HEK293 (cell line): ENCODE measurements at regions not wholly inside any gene's neighbourhood (a gene's known extent, or its start where the extent isn't known, plus 50 kb on each side); places are given as distances from the start of the nearest gene placed in this dataset.

Experiments used
- CTCF ChIA-PET: fragments of 350-600 bp; formaldehyde crosslinking; extraction: SDS; loops from one replicate; lab custom pipeline; 2021; ENCODE audit warnings: antibody characterized with exemption; lab: Yijun Ruan, JAX
- POLR2A ChIA-PET: fragments of 300-600 bp; formaldehyde crosslinking; extraction: SDS; loops from one replicate; lab custom pipeline; 2020; ENCODE audit warnings: antibody characterized with exemption, inconsistent platforms; lab: Yijun Ruan, JAX
- H3K27ac ChIP-seq: fragments of 200-500 bp; sonication (Bioruptor generic); 2 replicates; pipeline ENCODE4 v1.5.1; 2014; ENCODE audit warnings: low read depth, low read length, control low read depth, inconsistent platforms; ENCODE audit errors: extremely low read depth
- H3K36me3 ChIP-seq, 2 experiments: fragments of 200-500 bp in 1 of 2; sonication (Bioruptor generic) in 1 of 2; 1 replicate in 1 of 2; 2 replicates in 1 of 2; pipeline ENCODE4 v1.5.1; 2014 to 2017; ENCODE audit warnings: inconsistent platforms in 2 of 2, low read length in 2 of 2; ENCODE audit not compliant: control insufficient read depth in 2 of 2, insufficient read depth in 1 of 2
- H3K4me1 ChIP-seq: fragments of 200-500 bp; sonication (Bioruptor generic); 2 replicates; pipeline ENCODE4 v1.5.1; 2014; ENCODE audit warnings: mild to moderate bottlenecking, low read length, inconsistent platforms; ENCODE audit not compliant: control insufficient read depth, insufficient read depth
- H3K4me3 ChIP-seq: 2 replicates; pipeline ENCODE4 v1.5.1; 2011; ENCODE audit warnings: low read depth, mild to moderate bottlenecking, control low read depth, low read length, moderate library complexity
- H3K9me3 ChIP-seq: fragments of 200-500 bp; sonication (Bioruptor generic); 2 replicates; pipeline ENCODE4 v1.5.1; 2014; ENCODE audit warnings: low read depth, low read length, inconsistent platforms; ENCODE audit not compliant: control insufficient read depth, insufficient read depth
- SALL2 ChIP-seq: fragments of 450-650 bp; formaldehyde crosslinking; IDR thresholded peaks from 2 replicates; pipeline ENCODE4 v1.5.0; 2017; ENCODE audit warnings: missing biosample characterization, mild to moderate bottlenecking, missing genetic modification characterization, borderline replicate concordance
- SCRT1 ChIP-seq: fragments of 450-650 bp; formaldehyde crosslinking; IDR thresholded peaks from 2 replicates; pipeline ENCODE4 v1.5.1; 2016; ENCODE audit warnings: missing biosample characterization, missing genetic modification characterization, borderline replicate concordance
- TCF7L2 ChIP-seq: IDR thresholded peaks from 2 replicates; pipeline ENCODE4 v1.6.1; 2011; ENCODE audit warnings: low read depth, mild to moderate bottlenecking, inconsistent platforms, low read length, moderate library complexity, borderline replicate concordance
- ZBTB21 ChIP-seq: fragments of 450-650 bp; formaldehyde crosslinking; IDR thresholded peaks from 2 replicates; pipeline ENCODE4 v1.5.1; 2017; ENCODE audit warnings: missing biosample characterization, missing genetic modification characterization
- ZEB2 ChIP-seq: fragments of 450-650 bp; formaldehyde crosslinking; IDR thresholded peaks from 2 replicates; pipeline ENCODE4 v1.5.1; 2016; ENCODE audit warnings: missing biosample characterization, missing genetic modification characterization
- ZNF211 ChIP-seq: fragments of 450-650 bp; formaldehyde crosslinking; IDR thresholded peaks from 2 replicates; pipeline ENCODE4 v1.5.1; 2016; ENCODE audit warnings: low read depth, missing biosample characterization, missing genetic modification characterization
- ZNF221 ChIP-seq: fragments of 450-650 bp; formaldehyde crosslinking; IDR thresholded peaks from 2 replicates; pipeline ENCODE4 v1.5.1; 2017; ENCODE audit warnings: missing biosample characterization, missing genetic modification characterization, borderline replicate concordance
- ZNF335 ChIP-seq: fragments of 450-650 bp; formaldehyde crosslinking; conservative IDR thresholded peaks from 2 replicates; pipeline ENCODE4 v1.5.1; 2016; ENCODE audit warnings: missing biosample characterization, missing genetic modification characterization
- ZNF354C ChIP-seq: fragments of 450-650 bp; formaldehyde crosslinking; IDR thresholded peaks from 2 replicates; pipeline ENCODE4 v1.5.1; 2016; ENCODE audit warnings: missing biosample characterization, missing genetic modification characterization, low read depth, borderline replicate concordance
- ZNF514 ChIP-seq: fragments of 450-650 bp; formaldehyde crosslinking; IDR thresholded peaks from 2 replicates; pipeline ENCODE4 v1.5.1; 2016; ENCODE audit warnings: missing biosample characterization, missing genetic modification characterization
- ZNF571 ChIP-seq: fragments of 450-650 bp; formaldehyde crosslinking; IDR thresholded peaks from 2 replicates; pipeline ENCODE4 v1.5.0; 2017; ENCODE audit warnings: missing biosample characterization, missing genetic modification characterization
- ZNF596 ChIP-seq: fragments of 450-650 bp; IDR thresholded peaks from 2 replicates; pipeline ENCODE4 v1.5.0; 2018; ENCODE audit warnings: missing biosample characterization, mild to moderate bottlenecking, missing genetic modification characterization, moderate library complexity
- ZNF623 ChIP-seq: fragments of 450-650 bp; formaldehyde crosslinking; IDR thresholded peaks from 2 replicates; pipeline ENCODE4 v1.5.1; 2016; ENCODE audit warnings: missing biosample characterization, missing genetic modification characterization
- ZNF629 ChIP-seq: fragments of 450-650 bp; formaldehyde crosslinking; IDR thresholded peaks from 2 replicates; pipeline ENCODE4 v1.5.1; 2017; ENCODE audit warnings: missing biosample characterization, missing genetic modification characterization
- ZNF654 ChIP-seq: fragments of 450-650 bp; formaldehyde crosslinking; IDR thresholded peaks from 2 replicates; pipeline ENCODE4 v1.5.1; 2016; ENCODE audit warnings: low read depth, missing biosample characterization, missing genetic modification characterization
- TF ChIP-seq, protein P1 (sequence below): fragments of 450-650 bp; formaldehyde crosslinking; IDR thresholded peaks from 2 replicates; pipeline ENCODE4 v1.5.1; 2016; ENCODE audit warnings: missing biosample characterization, missing genetic modification characterization
- TF ChIP-seq, protein P2 (sequence below): fragments of 450-650 bp; formaldehyde crosslinking; IDR thresholded peaks from 2 replicates; pipeline ENCODE4 v1.5.1; 2016; ENCODE audit warnings: missing biosample characterization, missing genetic modification characterization
- TF ChIP-seq, protein P3 (sequence below): fragments of 450-650 bp; formaldehyde crosslinking; conservative IDR thresholded peaks from 2 replicates; pipeline ENCODE4 v1.5.1; 2016; ENCODE audit warnings: low read depth, missing biosample characterization, missing genetic modification characterization
- TF ChIP-seq, protein P4 (sequence below): fragments of 450-650 bp; formaldehyde crosslinking; IDR thresholded peaks from 2 replicates; pipeline ENCODE4 v1.5.1; 2016; ENCODE audit warnings: missing biosample characterization, missing genetic modification characterization

GRCh38 chr7:142612237-142612881 is 136.9 kb upstream of the PRSS1 start (continued):
- TF ChIP-seq, protein P1, sequence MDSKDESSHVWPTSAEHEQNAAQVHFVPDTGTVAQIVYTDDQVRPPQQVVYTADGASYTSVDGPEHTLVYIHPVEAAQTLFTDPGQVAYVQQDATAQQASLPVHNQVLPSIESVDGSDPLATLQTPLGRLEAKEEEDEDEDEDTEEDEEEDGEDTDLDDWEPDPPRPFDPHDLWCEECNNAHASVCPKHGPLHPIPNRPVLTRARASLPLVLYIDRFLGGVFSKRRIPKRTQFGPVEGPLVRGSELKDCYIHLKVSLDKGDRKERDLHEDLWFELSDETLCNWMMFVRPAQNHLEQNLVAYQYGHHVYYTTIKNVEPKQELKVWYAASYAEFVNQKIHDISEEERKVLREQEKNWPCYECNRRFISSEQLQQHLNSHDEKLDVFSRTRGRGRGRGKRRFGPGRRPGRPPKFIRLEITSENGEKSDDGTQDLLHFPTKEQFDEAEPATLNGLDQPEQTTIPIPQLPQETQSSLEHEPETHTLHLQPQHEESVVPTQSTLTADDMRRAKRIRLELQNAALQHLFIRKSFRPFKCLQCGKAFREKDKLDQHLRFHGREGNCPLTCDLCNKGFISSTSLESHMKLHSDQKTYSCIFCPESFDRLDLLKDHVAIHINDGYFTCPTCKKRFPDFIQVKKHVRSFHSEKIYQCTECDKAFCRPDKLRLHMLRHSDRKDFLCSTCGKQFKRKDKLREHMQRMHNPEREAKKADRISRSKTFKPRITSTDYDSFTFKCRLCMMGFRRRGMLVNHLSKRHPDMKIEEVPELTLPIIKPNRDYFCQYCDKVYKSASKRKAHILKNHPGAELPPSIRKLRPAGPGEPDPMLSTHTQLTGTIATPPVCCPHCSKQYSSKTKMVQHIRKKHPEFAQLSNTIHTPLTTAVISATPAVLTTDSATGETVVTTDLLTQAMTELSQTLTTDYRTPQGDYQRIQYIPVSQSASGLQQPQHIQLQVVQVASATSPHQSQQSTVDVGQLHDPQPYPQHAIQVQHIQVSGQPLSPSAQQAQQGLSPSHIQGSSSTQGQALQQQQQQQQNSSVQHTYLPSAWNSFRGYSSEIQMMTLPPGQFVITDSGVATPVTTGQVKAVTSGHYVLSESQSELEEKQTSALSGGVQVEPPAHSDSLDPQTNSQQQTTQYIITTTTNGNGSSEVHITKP (tag by site-specific recombination) = no peak

DNA sequence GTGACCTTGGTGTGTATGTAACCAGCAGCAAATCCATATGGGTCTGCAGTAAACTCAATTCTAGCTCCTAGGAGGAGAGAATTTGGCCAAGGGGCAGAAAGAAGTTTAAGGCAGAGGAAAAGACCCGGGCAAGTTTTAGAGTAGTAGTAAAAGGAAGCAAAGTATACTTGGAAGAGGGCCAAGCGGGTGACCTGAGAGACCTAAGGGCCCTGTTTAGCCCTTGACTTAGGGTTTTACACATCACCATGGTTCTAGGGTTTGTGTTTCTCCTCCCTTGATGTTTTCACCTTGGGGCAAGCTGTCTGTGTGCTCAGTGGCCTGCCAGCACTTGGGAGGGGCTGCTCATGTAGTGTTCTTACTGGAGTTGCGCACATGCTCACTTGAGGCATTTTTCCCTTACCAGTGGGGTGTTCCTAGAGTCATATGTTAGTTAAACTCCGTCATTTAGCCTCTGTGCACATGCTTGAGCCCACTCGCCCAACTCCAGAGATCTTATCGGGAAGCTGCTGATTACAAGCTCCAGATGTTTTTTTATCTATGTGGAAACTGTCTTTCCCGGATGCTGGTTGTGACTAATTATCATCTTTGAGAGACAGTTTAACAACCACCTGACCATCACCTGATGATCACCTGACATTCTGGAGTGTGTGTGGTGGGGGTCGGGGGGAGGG is 137.6 kb upstream of the PRSS1 start:
- Histone ChIP-seq H3K9me3 (no peaks in the 10 kb centered on the region), H3K36me3 (no peaks in the 10 kb centered on the region), H3K4me1 (no peaks in the 10 kb centered on the region), H3K27ac (no peak overlapping the region), H3K4me3 (no peak overlapping the region)
- POLR2A ChIA-PET = no interaction called here
- CTCF ChIA-PET = interaction anchor here (0.6 to 3.5 kb wide), 8 partner anchors 7 to 254 kb away, joined by 3 to 22 read pairs (median 3); no protein-coding TSS in a partner anchor
- no peak for TF ChIP-seq ZNF514 (tag by site-specific recombination)
- no peak for TF ChIP-seq ZBTB21 (tag by site-specific recombination)
- TF ChIP-seq SALL2 (tag by site-specific recombination) = no peak
- TF ChIP-seq, protein P2, sequence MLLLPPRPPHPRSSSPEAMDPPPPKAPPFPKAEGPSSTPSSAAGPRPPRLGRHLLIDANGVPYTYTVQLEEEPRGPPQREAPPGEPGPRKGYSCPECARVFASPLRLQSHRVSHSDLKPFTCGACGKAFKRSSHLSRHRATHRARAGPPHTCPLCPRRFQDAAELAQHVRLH (tag by site-specific recombination) = no peak
- no peak for TF ChIP-seq ZNF654
- no peak for TF ChIP-seq ZNF221 (tag by site-specific recombination)
- TF ChIP-seq, protein P3, sequence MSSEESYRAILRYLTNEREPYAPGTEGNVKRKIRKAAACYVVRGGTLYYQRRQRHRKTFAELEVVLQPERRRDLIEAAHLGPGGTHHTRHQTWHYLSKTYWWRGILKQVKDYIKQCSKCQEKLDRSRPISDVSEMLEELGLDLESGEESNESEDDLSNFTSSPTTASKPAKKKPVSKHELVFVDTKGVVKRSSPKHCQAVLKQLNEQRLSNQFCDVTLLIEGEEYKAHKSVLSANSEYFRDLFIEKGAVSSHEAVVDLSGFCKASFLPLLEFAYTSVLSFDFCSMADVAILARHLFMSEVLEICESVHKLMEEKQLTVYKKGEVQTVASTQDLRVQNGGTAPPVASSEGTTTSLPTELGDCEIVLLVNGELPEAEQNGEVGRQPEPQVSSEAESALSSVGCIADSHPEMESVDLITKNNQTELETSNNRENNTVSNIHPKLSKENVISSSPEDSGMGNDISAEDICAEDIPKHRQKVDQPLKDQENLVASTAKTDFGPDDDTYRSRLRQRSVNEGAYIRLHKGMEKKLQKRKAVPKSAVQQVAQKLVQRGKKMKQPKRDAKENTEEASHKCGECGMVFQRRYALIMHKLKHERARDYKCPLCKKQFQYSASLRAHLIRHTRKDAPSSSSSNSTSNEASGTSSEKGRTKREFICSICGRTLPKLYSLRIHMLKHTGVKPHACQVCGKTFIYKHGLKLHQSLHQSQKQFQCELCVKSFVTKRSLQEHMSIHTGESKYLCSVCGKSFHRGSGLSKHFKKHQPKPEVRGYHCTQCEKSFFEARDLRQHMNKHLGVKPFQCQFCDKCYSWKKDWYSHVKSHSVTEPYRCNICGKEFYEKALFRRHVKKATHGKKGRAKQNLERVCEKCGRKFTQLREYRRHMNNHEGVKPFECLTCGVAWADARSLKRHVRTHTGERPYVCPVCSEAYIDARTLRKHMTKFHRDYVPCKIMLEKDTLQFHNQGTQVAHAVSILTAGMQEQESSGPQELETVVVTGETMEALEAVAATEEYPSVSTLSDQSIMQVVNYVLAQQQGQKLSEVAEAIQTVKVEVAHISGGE (tag by site-specific recombination) = no peak
- no peak for TF ChIP-seq ZNF211 (tag by site-specific recombination)
- no peak for TF ChIP-seq ZNF354C
- TF ChIP-seq SCRT1 (tag by site-specific recombination) = no peak
- TF ChIP-seq ZNF571 = no peak
- no peak for TF ChIP-seq ZNF335
- no peak for TF ChIP-seq ZNF623
- no peak for TF ChIP-seq TCF7L2
- no peak for TF ChIP-seq ZNF596 (tag by site-specific recombination)
- TF ChIP-seq, protein P4, sequence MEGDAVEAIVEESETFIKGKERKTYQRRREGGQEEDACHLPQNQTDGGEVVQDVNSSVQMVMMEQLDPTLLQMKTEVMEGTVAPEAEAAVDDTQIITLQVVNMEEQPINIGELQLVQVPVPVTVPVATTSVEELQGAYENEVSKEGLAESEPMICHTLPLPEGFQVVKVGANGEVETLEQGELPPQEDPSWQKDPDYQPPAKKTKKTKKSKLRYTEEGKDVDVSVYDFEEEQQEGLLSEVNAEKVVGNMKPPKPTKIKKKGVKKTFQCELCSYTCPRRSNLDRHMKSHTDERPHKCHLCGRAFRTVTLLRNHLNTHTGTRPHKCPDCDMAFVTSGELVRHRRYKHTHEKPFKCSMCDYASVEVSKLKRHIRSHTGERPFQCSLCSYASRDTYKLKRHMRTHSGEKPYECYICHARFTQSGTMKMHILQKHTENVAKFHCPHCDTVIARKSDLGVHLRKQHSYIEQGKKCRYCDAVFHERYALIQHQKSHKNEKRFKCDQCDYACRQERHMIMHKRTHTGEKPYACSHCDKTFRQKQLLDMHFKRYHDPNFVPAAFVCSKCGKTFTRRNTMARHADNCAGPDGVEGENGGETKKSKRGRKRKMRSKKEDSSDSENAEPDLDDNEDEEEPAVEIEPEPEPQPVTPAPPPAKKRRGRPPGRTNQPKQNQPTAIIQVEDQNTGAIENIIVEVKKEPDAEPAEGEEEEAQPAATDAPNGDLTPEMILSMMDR (tag by site-specific recombination) = no peak
- TF ChIP-seq ZEB2 (tag by site-specific recombination) = no peak
- no peak for TF ChIP-seq ZNF629 (tag by site-specific recombination)
